ENCODE measurements at regions not wholly inside any gene's neighbourhood (a gene's known extent, or its start where the extent isn't known, plus 50 kb on each side); places are given as distances from the start of the nearest gene placed in this dataset.

DNA sequence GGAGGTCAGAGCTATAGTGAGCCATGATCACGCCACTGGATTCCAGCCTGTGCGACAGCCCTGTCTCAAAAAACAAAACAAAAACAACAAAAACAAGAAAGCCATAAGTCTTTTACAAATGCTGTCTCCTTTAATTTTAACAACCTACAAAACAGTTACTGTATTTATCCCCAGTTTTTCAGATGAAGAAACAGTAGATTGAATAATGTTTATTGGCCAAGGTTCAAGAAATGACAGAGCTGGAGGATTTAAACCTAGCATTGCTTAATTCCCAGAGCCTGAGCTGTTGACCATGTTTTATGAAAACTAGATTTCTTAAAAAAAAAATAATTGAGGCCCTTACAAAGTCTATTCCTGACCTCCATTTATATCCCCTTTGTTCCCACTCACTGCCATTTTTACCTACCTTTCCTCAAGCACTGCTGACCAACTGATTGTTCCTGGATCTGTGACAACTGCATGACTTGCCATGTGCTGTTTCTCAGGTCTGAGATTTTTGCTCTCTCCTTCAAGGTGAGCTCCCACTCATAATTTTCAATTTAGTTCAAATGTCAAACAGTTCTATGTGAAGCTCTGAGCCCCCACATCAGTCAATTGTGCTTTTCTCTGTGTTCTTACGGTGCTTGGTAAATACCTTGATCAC is 140.8 kb downstream of the CHRM3 start (continued):
- TF ChIP-seq, protein P1, sequence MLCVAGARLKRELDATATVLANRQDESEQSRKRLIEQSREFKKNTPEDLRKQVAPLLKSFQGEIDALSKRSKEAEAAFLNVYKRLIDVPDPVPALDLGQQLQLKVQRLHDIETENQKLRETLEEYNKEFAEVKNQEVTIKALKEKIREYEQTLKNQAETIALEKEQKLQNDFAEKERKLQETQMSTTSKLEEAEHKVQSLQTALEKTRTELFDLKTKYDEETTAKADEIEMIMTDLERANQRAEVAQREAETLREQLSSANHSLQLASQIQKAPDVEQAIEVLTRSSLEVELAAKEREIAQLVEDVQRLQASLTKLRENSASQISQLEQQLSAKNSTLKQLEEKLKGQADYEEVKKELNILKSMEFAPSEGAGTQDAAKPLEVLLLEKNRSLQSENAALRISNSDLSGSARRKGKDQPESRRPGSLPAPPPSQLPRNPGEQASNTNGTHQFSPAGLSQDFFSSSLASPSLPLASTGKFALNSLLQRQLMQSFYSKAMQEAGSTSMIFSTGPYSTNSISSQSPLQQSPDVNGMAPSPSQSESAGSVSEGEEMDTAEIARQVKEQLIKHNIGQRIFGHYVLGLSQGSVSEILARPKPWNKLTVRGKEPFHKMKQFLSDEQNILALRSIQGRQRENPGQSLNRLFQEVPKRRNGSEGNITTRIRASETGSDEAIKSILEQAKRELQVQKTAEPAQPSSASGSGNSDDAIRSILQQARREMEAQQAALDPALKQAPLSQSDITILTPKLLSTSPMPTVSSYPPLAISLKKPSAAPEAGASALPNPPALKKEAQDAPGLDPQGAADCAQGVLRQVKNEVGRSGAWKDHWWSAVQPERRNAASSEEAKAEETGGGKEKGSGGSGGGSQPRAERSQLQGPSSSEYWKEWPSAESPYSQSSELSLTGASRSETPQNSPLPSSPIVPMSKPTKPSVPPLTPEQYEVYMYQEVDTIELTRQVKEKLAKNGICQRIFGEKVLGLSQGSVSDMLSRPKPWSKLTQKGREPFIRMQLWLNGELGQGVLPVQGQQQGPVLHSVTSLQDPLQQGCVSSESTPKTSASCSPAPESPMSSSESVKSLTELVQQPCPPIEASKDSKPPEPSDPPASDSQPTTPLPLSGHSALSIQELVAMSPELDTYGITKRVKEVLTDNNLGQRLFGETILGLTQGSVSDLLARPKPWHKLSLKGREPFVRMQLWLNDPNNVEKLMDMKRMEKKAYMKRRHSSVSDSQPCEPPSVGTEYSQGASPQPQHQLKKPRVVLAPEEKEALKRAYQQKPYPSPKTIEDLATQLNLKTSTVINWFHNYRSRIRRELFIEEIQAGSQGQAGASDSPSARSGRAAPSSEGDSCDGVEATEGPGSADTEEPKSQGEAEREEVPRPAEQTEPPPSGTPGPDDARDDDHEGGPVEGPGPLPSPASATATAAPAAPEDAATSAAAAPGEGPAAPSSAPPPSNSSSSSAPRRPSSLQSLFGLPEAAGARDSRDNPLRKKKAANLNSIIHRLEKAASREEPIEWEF (CRISPR knock-in tag; IDR thresholded peaks at IDR 0.05), result no peak
- no peak for TF ChIP-seq MYBL2 (IDR thresholded peaks at IDR 0.05; ENCODE audit: low read depth)
- TF ChIP-seq MYBL2 (CRISPR knock-in tag; IDR thresholded peaks at IDR 0.05; ENCODE audit: borderline replicate concordance), result no peak
- TF ChIP-seq HDAC2 (IDR thresholded peaks at IDR 0.05), result no peak
- TF ChIP-seq, protein P2, sequence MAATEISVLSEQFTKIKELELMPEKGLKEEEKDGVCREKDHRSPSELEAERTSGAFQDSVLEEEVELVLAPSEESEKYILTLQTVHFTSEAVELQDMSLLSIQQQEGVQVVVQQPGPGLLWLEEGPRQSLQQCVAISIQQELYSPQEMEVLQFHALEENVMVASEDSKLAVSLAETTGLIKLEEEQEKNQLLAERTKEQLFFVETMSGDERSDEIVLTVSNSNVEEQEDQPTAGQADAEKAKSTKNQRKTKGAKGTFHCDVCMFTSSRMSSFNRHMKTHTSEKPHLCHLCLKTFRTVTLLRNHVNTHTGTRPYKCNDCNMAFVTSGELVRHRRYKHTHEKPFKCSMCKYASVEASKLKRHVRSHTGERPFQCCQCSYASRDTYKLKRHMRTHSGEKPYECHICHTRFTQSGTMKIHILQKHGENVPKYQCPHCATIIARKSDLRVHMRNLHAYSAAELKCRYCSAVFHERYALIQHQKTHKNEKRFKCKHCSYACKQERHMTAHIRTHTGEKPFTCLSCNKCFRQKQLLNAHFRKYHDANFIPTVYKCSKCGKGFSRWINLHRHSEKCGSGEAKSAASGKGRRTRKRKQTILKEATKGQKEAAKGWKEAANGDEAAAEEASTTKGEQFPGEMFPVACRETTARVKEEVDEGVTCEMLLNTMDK (IDR thresholded peaks at IDR 0.05; ENCODE audit: borderline replicate concordance, insufficient read depth, low read depth, low read length, poor library complexity, severe bottlenecking), result no peak
- TF ChIP-seq ZNF431 (CRISPR knock-in tag; IDR thresholded peaks at IDR 0.05), result no peak
- TF ChIP-seq, protein P3, sequence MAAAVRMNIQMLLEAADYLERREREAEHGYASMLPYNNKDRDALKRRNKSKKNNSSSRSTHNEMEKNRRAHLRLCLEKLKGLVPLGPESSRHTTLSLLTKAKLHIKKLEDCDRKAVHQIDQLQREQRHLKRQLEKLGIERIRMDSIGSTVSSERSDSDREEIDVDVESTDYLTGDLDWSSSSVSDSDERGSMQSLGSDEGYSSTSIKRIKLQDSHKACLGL (CRISPR knock-in tag; IDR thresholded peaks at IDR 0.05; ENCODE audit: borderline replicate concordance, poor library complexity, severe bottlenecking), result no peak
- TF ChIP-seq OTX1 (CRISPR knock-in tag; IDR thresholded peaks at IDR 0.05), result no peak
- no peak for TF ChIP-seq ZEB2 (IDR thresholded peaks at IDR 0.05)

Measured in K562 (cell line).